HG02623 (cell line): ENCODE measurements at regions not wholly inside any gene's neighbourhood (a gene's known extent, or its start where the extent isn't known, plus 50 kb on each side); places are given as distances from the start of the nearest gene placed in this dataset.

Source experiments
- ATAC-seq: cut with Tn5 transposase; IDR thresholded peaks from one replicate; pipeline ENCODE4 v1.9.1; 2021; ENCODE audit warnings: moderate library complexity; ENCODE audit not compliant: unreplicated experiment

DNA sequence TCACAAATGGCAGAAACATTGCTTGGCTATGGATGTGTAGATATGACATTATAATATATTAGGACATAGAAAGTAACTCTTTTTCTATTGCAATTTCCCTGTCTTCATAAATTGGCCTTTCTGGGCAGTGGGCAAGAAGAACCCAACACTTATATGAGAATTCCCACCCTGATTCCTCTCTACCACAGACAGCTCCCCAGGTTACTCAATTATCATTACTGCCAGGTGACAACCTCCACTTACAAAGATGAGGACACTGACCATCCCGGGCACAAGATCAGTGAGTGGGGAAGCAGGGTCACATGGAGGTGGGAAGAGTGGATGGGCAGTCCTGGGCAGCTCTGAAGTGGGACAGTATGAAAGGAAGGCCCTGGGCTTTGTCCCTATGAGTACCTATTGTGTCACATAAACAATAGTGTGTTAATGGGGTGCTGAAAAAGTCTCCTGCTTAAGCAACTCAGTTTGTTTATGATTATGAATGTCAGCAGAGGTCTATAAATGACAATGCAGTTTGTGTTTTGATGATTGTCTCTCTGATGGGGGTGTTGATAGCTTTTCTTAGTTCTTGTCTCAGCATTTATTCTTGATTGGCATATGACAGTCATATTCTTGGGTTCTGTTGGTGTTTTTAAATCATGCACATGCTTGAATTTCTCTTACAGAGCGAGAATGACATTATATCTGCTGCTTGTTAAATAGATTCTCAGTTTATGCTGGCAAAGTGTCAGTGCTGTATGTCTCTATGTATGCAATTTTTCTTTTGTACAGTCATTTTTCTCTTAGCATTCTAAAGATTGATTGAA lies 99.9 kb downstream of the SLIT2 start:
- no peak for ATAC-seq

DNA sequence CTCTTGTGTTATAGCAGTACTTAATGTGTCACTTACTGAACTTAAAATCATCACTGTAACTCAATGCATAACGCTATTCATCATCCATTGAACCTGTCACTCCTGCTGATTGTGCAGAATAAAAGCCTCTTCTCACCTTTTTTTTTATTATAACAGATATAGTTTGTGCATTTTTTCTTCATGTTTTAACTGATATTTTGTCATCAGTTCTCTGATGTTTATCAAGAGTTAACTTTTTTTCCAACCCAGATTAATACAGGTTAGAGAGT lies 100.4 kb downstream of the SLIT2 start:
- no peak for ATAC-seq

DNA sequence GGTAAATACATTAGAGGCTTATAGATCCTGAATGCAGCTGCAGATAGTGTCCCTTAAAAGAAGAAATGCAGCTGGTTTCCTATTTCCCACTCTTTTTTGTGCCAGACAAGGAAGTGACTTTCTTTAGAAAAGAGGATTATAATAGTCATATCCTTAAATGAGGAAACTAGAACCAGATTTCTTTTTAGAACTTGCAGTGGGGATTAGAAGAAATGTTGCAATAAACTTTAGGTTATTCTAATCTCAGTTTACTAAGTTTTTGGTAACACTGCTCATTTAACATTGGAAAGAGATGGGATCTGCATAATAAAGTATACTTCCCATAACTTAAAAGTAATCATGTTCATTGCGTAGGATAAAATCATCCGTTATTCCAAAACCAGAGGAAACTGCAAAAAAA lies 101.9 kb downstream of the SLIT2 start:
- no peak for ATAC-seq

DNA sequence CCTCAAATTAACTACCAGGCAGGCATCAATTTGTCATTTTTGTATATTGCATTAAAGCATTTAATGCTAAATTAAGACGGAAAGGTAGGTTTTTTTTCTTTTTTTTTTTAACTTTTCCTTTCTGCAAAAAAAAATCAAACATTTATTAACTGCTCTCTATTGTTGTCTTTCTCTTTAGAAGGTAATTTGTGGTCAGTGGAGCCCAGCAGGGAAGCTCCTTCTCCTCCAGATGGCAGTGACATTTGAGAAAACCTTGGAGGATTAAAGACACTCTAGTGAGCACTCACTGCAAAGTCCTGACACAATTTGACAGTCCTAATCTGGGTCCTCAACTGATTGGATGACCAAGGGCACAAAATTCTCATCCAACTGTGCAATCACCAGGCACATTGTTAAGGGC lies 102.4 kb downstream of the SLIT2 start:
- ATAC-seq: no peak

DNA sequence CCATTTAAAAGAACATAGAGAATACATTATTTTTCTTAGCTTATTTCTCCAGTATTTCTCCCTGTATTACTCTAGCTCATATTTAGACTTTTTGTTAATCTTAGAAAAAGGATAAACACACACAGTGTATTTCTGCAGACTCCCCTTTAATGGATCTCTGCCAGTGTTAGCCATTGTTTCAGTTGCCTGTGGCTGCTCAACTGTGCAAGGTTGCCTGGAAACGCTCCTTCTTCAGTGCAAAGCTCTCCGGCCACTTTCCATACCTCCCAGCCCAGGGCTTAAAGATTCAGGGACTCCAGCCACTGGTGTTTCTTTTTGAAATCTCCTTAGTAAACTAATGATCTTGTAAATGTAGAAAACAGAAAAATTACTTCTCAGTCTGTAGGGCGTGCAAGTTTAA lies 104.9 kb downstream of the SLIT2 start:
- ATAC-seq: no peak

DNA sequence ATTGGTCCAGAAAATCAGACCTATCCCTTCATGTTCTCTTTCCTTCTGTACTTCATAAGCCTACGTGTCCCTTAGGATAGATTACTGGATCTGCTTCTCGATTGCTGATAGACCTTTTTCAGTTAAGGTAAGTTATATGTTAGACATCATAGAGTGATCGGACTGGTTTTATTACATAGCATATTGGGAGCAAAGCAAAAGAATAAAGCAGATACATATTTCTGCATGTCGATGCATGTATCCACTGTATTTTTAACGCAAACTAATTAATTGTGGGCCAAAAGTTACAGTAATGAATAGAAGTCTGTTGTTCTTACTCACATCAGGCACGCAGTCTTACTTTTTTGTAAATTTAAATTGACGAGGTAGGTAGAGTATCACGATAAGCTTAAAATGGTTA lies 106.4 kb downstream of the SLIT2 start:
- ATAC-seq: no peak

DNA sequence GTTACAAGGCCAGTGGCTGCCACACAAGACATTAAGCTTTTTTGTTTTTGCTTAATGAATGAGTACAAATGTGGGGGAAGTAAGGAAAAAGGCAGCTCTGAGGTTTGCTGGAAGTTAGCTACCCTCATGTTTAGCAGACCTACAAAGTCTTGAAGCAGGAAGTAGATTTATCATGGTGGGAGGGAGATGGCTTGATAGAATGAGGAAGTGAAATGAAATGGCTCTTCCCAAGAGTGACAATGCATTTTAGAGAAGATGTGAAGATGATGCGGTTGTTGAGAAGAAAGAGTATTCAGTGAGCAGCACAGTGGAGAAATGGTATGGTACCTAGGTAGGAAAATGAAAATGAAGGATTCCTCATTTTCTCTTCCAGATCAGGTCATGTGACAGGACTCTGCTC lies 108.0 kb downstream of the SLIT2 start:
- peak; percentile 86 for ATAC-seq

DNA sequence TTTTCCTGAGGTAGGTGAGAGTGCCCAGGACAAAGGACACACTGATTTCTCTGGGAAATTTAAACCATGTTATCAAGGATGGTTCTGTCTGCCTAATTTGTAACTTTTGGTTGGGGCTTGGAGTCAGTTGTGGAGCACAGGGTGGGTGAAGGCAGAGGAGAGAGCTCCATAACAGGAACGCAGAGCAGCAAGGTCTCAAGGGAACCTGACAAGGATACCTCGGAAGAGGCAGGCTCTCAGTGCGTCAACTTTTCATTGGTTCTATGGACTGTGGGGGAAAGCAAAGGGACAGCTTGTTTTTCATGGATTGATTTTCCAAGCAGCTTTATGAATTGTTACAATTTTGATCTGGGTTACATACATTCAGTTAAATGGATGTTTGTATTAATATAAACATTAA lies 110.4 kb downstream of the SLIT2 start:
- ATAC-seq: no peak

DNA sequence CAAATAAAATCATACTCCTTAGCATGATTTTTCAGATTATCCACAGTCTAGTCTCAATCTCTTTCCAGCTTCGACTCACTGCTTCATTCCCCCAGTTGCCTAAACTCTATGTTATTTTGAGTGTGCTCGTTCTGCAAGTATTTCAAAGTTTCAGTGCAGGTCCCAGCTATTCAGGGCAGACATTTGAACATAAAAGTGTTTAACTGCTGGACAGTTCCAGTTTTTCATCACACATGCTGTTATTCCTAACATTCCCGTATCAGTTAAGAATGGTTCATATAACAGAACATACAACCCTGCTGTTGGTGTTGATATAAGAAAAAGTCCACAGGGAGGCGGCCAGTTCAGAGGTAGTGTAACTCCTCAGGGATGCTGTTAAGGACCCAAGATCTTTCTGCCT lies 113.3 kb downstream of the SLIT2 start:
- ATAC-seq: no peak

DNA sequence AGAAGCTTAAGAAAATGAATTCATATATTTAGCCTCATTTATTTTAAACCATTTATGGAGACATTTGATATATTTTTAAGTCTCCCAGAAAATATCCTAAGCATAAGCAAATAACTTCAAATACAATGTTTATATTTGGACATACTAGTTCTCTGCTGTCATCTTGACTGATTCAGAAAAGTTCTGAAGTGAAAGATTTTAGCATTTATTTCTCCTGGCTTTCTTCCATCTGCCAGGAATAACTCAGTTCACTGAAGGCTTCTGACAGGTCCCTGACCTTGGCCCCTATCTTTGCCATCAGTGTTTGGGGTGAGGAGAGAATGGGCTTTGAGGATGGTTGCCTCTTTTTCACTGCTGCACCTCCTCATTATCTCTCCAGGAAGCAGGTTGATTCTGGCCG lies 115.7 kb downstream of the SLIT2 start:
- ATAC-seq: no peak

DNA sequence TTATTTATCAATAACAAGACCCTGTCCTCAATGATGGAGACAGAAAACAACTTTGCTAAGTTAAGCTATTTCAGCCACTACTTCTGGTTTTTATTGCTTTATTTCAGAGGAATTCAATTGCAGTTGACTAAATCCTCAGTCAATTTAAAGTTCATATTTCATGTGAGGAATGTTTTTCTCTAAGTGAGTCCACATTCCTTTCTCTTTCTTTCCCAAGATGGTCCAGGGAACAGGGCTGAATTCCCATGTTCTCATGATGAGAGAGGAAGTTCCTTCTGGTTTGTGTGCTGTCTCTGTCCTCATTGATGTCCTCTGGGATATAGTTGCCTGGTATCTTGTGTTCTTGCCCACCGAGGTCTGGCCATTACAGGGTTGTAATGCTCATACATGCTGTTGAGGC lies 117.2 kb downstream of the SLIT2 start:
- no peak for ATAC-seq

DNA sequence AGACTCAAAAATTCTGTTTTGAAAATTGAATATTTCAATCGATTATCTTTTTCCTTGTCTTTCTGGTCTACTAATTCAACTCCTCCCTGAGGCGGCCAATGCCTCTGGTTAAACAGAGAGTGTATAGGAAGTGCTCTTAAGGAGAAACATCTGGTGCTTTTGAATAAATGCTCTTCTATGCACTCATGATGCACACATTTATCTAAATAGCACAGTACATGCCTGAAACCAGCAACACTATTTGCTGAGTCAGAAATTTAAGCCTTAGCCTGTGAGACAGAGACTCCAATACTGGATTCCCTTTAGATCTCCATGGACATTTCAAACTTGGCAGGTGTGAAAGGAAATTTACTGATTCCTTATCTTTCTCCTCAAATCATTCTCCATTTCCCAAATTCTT lies 118.6 kb downstream of the SLIT2 start:
- no peak for ATAC-seq

DNA sequence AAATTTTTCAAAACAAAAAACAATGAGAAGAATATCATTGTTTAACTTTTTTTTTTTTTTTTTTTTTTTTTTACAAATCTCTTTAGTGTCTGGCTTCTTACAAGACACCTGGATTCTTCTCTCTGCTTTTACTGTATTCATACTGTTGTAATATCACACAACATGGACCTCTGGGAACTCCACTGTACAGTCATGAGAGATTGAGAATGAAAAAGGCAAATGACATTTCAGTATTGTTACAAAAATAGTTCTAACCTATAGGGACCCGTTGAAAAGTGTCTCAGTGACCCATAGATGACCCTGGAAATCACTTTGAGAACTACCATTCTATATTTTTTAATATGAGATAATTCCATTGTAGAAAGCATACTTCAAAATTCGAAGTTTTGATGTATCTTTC lies 124.4 kb downstream of the SLIT2 start:
- ATAC-seq: no peak

DNA sequence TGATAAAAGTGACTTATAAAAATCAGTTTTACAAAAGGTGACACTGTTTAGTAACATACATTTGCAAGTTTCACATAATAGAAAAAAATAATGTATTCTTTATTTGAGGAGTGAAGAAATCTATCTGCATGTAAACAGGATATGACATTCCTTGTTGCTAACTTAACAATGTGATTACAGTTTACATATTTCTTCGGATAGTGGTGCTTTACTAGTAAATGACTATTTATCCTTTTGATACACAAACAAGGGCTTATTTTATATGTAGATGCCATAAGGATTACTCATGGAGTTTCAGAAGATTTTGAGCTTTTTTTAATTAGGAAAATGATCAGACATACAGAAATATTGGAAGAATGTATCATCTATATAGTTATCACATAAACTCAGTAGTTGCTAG lies 126.5 kb downstream of the SLIT2 start:
- ATAC-seq: no peak

DNA sequence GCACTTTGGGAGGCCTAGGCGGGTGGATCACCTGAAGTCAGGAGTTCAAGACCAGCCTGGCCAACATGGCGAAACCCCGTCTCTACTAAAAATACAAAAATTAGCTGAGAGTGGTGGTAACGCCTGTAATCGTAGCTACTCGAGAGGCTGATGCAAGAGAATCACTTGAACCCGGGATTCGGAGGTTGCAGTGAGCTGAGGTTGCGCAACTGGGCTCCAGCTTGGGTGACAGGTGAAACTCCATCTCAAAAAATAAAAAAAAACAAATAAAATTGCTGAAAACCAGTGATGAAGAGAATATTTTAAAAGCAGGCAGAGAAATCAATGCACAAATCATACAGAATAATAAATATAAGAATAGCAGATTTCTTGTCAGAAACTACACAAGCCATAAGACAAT lies 129.3 kb downstream of the SLIT2 start:
- no peak for ATAC-seq

DNA sequence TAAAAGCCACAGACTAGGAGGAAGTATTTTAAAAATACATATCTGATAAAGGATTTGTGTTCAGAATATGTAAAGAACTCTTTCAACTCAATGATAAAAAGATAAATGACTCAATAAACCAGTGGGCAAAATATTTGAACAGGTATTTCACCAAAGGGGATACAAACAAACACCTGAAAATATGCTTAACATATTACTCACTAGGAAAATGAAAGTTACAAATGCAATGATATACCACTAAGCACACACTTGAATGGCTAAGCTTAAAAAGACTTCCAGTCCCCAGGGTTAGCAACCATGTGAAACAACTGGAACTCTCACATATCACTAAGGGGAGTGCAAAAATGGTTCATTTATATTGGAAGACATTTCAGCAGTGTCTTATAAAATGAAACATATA lies 131.6 kb downstream of the SLIT2 start:
- ATAC-seq: no peak

DNA sequence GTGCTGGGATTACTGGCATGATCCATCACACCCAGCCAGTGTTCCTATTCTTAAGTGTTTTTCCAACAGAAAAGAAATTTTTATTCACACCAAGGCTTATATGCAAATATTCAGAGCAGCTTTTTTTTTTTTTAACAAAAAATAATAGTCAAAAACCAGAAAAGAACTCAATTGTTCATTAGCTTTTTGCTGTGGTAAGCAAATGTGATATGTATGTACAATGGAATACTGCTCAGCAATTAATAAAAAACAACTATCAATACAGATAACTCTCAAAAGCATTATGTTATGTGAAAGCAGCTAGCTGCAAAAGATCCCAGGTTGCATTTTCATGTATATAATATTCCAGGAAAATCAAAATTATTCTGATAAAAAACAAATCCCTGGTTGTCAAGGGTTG lies 132.3 kb downstream of the SLIT2 start:
- no peak for ATAC-seq

DNA sequence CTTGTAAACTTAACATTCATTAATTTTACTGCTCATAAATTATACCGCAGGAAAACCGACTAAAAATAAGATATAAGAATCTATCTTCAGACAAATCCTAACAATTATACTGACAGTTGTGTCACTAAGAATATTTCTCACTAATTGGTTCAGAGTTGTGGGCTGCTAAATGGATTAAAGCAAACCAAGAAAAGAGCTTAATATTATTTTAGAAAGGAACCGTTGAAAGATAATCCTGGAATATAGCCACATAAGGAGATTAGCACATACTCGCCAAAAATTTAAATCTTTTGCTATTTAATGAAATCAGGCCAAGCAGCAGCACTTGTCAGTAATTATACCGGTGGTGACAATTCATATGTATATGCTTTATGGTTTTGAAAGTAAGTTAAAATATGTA lies 132.8 kb downstream of the SLIT2 start:
- no peak for ATAC-seq

DNA sequence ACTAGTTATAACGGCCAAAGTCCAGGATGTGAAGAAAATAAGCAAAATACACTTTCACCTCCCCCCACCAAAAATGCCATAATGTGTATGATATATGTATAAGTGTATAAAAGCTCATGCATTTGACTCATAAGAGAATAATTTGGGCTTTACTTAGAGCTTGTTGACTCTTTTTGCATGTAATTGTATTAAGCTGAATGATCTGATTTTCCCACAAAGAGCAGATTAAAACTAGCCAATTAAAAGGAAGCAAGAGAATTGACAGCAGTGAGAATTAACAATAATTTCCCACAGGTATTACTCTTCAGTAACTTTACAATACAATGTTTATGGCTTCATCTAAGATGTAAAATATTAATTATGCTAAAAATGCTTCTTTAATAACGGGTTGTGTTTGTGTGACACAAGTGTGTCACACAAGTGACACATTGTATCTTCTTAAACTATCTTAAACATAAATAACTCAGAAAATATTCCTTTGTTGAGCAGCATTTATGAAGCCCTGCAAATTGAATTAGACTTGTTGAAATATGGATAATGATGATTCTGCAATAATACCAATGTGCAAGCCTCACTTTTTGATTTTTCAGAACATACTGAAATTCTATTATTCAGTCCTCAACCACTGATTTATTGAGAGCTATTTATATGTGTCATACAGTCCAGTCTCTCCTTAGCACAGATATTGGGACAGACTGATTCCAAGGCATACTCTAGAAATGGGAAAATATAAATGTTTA lies 134.5 kb downstream of the SLIT2 start:
- ATAC-seq: no peak

DNA sequence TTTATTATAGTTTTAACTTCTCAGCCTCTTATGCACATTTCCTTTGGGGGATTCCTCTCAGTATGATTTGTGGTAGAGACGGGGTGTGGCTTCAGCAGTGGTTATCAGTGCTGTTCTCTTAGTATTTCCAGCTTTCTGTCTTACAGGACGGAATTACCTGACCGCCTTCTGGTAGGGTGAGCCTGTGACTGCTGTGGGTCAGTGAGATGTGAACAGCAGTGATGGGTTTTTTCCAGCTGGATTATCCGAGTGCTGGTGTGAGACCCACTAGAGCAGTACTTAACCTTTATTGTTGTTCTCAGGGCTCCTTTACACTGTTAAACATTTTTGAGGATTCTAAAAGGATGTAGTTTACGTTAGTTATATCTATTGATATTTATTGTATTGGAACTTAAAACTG lies 135.2 kb downstream of the SLIT2 start:
- ATAC-seq: no peak

DNA sequence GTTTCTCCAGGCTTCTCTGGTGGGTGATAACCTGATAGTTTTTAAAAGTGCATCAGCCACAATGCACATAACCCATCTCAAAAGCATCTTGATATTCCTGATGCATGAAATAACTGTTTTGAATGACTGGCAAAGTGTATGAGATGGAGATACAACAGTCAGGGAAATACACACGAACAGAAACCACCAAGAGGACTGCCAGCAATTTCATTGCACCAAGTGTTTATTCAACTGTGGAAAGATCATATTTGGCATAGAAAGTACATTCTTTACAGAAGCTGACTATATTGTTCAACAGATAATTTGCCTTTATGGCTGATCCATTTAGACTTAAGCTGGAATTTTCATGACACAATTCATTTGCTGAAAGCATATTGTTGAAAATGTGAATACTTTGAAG lies 139.5 kb downstream of the SLIT2 start:
- ATAC-seq: no peak

DNA sequence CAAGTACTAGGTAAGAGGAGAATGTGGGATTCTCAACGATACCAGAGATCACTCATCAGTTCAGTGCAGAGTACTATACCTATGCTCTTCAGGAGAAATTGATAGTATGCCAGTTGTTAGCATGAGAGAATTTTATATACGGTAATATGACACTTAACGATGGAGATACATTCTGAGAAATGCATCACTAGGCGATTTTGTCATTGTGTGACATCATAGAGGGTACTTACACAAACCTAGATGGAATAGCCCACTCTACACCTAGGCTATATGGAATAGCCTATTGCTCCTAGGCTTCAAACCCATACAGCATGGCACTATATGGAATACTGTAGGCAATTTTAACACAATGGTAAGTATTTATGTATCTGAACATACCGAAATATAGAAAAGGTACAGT lies 140.2 kb downstream of the SLIT2 start:
- ATAC-seq: no peak
